GM13976 (cell line): ENCODE measurements at regions not wholly inside any gene's neighbourhood (a gene's known extent, or its start where the extent isn't known, plus 50 kb on each side); places are given as distances from the start of the nearest gene placed in this dataset.

Experiments used
- DNase-seq: peaks from one replicate; pipeline ENCODE4 v3.0.0; 2012; ENCODE audit warnings: low spot score
- in situ Hi-C: fragments of 300-500 bp; cut with MboI; formaldehyde crosslinking; loops from one replicate; pipeline ENCODE4 v1.12.0; 2022; ENCODE audit warnings: low sequenced_read_pairs, mixed read lengths, inconsistent platforms; ENCODE audit not compliant: unreplicated experiment
- TF ChIP-seq, protein P1 (sequence below): IDR thresholded peaks from 2 replicates; pipeline ENCODE4 v1.5.1; 2012; ENCODE audit warnings: borderline replicate concordance, mild to moderate bottlenecking; ENCODE audit not compliant: insufficient read depth; ENCODE audit errors: extremely low read depth, missing control alignments, control extremely low read depth

GRCh38 chr6:149221774-149222070 lies 95.8 kb upstream of the TAB2 start:
- in situ Hi-C loops: no loop called here
- TF ChIP-seq, protein P1, sequence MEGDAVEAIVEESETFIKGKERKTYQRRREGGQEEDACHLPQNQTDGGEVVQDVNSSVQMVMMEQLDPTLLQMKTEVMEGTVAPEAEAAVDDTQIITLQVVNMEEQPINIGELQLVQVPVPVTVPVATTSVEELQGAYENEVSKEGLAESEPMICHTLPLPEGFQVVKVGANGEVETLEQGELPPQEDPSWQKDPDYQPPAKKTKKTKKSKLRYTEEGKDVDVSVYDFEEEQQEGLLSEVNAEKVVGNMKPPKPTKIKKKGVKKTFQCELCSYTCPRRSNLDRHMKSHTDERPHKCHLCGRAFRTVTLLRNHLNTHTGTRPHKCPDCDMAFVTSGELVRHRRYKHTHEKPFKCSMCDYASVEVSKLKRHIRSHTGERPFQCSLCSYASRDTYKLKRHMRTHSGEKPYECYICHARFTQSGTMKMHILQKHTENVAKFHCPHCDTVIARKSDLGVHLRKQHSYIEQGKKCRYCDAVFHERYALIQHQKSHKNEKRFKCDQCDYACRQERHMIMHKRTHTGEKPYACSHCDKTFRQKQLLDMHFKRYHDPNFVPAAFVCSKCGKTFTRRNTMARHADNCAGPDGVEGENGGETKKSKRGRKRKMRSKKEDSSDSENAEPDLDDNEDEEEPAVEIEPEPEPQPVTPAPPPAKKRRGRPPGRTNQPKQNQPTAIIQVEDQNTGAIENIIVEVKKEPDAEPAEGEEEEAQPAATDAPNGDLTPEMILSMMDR: no peak
- DNase-seq: no peak

DNA sequence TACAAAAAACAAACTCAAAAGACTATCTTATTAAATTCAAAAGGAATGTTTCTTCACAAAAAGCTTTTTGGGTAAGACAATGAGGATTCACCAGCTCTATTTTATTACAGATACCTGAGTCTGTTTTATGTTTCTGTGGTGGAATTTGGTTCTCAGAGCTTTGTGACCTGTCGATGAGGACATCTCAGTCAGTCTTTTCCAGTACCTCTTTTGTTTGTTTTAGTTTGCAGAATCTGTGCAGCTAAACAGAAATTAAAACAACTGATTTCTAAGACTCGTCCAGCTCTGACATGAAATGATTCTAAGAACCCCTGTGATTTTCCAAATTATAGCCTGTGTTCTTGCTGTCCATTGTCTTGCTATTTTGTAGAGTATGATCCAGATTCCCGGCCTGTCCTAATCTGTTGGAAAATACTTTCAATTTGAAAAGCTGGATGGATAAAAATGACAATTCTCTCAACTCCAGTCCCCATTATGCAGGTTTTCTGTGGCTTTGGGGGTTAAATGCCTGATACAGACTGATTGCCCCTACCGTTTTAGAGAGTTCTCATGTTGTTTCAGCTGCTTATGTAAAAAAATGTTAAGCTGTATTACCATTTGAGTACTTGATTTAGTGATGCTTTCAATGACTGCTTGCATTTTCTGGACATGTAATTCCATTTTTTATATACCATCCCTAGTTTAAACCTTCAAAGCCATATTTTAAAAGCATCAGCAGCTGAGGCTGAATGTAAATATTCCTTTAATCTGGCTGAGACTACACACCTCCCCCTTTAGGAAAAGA lies 94.2 kb upstream of the TAB2 start:
- in situ Hi-C loops: no loop called here
- no peak for DNase-seq
- TF ChIP-seq, protein P1: no peak

DNA sequence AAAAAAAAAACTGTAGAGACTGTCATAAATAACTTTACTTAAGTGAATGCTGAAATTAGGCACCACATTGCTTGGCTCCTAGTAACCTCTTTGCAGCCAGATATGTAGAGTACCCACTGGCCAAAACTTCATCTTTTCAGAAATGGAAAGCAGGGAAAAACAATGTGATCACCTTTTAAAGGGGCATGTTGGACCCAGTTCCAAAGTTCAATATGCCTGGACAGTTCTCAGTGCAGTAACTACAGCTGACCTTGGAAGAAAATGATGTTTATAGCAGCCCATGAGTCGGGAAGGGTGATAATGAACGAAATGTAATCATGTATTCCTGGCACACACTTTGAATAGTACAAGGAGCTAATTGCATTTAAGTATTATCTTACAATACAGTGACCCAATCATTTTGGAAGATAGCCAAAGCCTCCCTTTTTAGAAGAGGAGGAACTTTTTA lies 93.6 kb upstream of the TAB2 start:
- TF ChIP-seq, protein P1: no peak
- in situ Hi-C loops: no loop called here

GRCh38 chr6:149224399-149224798 lies 93.1 kb upstream of the TAB2 start:
- no peak for DNase-seq
- TF ChIP-seq, protein P1: no peak
- in situ Hi-C loops: no loop called here

More for the DNA sequence above, 93.6 kb upstream of the TAB2 start:
- DNase-seq: no peak

DNA sequence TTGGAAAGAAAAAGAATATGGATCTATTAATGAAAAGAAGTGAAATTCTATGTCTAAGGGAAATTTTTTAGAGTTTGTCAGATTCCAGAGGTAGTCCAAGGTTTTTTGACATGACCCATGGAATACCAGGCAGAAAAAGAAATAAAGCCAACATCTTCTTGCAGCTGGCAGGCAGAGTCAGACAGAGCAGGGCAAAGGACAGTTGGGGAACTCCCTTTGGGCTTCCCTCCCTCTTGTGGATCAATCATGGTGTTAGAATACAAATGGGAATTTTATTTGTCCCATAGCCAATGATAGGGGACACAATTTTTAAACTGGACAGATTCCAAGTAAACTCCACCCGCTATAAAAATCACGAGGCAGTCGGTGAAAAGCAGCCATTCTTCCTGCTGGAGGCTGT lies 92.1 kb upstream of the TAB2 start:
- in situ Hi-C loops: no loop called here
- TF ChIP-seq, protein P1: no peak
- DNase-seq: no peak

- no peak for DNase-seq
- in situ Hi-C loops: no loop called here
- TF ChIP-seq, protein P1: no peak
Observed at GRCh38 chr6:149225946-149226345, 91.6 kb upstream of the TAB2 start.
